Natural killer cell treated with Interleukin-12 subunit alpha and Interleukin-12 subunit beta and Interleukin-15 and Interleukin-18, amount 100 ng/mL, for 72 hours (primary cell): ENCODE measurements at regions not wholly inside any gene's neighbourhood (a gene's known extent, or its start where the extent isn't known, plus 50 kb on each side); places are given as distances from the start of the nearest gene placed in this dataset.
"Not testable (repeated sequence)": the region's sequence is repeated elsewhere in the genome, so short reads cannot be mapped to it uniquely, and the experiment has no call there.

Source experiments
- ATAC-seq, 2 donors: fragments of 150-1000 bp; cut with Tn5 transposase in 1 of 2; sonication (Bioruptor Pico), chemical (Tn5 transposase) in 1 of 2; 2 replicates each; pipeline ENCODE4 v1.10.0; 2021
- DNase-seq: peaks from one replicate; pipeline ENCODE4 v3.0.0; 2022; ENCODE audit warnings: low spot score
- H3K27ac Mint-ChIP-seq, 2 donors: 1 replicate in 1 of 2; 2 replicates in 1 of 2; pipeline ENCODE4 v1.8.0; 2022; ENCODE audit warnings: mixed read lengths in 2 of 2, mild to moderate bottlenecking in 1 of 2, moderate library complexity in 1 of 2
- H3K27me3 Mint-ChIP-seq, 2 donors: 1 replicate in 1 of 2; 2 replicates in 1 of 2; pipeline ENCODE4 v1.8.0; 2022; ENCODE audit warnings: mixed read lengths in 2 of 2
- H3K36me3 Mint-ChIP-seq: one replicate; pipeline ENCODE4 v1.8.0; 2022; ENCODE audit warnings: mixed read lengths
- H3K4me1 Mint-ChIP-seq, 2 donors: 1 replicate in 1 of 2; 2 replicates in 1 of 2; pipeline ENCODE4 v1.8.0; 2022; ENCODE audit warnings: low read depth in 2 of 2, mixed read lengths in 2 of 2, mild to moderate bottlenecking in 1 of 2
- H3K4me3 Mint-ChIP-seq: one replicate; pipeline ENCODE4 v1.8.0; 2022; ENCODE audit warnings: mixed read lengths
- H3K9me3 Mint-ChIP-seq: 2 replicates; pipeline ENCODE4 v1.8.0; 2022; ENCODE audit warnings: mixed read lengths

GRCh38 chr7:97234494-97234893, 117.0 kb downstream of the SDHAF3 start:
- not testable (repeated sequence) for H3K4me1 Mint-ChIP-seq, ATAC-seq, H3K27me3 Mint-ChIP-seq

GRCh38 chr7:97246317-97246716, 128.8 kb downstream of the SDHAF3 start:
- ATAC-seq = no peak
- no peak overlapping the region for H3K4me3 Mint-ChIP-seq
- no peaks in the 10 kb centered on the region for H3K27me3 Mint-ChIP-seq
- no peaks in the 10 kb centered on the region for H3K4me1 Mint-ChIP-seq
- DNase-seq = no peak
- peaks cover 7% of the 10 kb centered on the region for H3K36me3 Mint-ChIP-seq
- H3K27ac Mint-ChIP-seq = no peak overlapping the region
- peaks cover 8% of the 10 kb centered on the region for H3K9me3 Mint-ChIP-seq

More at GRCh38 chr7:97234494-97234893, 117.0 kb downstream of the SDHAF3 start:
- Mint-ChIP-seq H3K9me3 (peaks cover 29% of the 10 kb centered on the region), H3K36me3 (peaks cover 30% of the 10 kb centered on the region)
- H3K4me3 Mint-ChIP-seq, DNase-seq, H3K27ac Mint-ChIP-seq: not testable (repeated sequence)

GRCh38 chr7:97258187-97258586, 140.7 kb downstream of the SDHAF3 start:
- not testable (repeated sequence) for H3K27me3 Mint-ChIP-seq, H3K9me3 Mint-ChIP-seq, H3K27ac Mint-ChIP-seq, ATAC-seq, DNase-seq, H3K4me3 Mint-ChIP-seq, H3K36me3 Mint-ChIP-seq, H3K4me1 Mint-ChIP-seq

- Mint-ChIP-seq H3K9me3 (peaks cover 10% of the 10 kb centered on the region), H3K27me3 (peaks cover 0 to 7% of the 10 kb centered on the region in 2 donors), H3K4me1 (no peaks in the 10 kb centered on the region), H3K4me3 (no peak overlapping the region), H3K36me3 (no peaks in the 10 kb centered on the region), H3K27ac (no peak overlapping the region)
- DNase-seq (no peak), ATAC-seq (no peak)
Measured at GRCh38 chr7:97269741-97270140, 152.2 kb downstream of the SDHAF3 start.

- no peak overlapping the region for H3K27ac Mint-ChIP-seq
- H3K4me3 Mint-ChIP-seq = no peak overlapping the region
- H3K4me1 Mint-ChIP-seq = no peaks in the 10 kb centered on the region
- peaks cover 0 to 8% of the 10 kb centered on the region in 2 donors for H3K27me3 Mint-ChIP-seq
- ATAC-seq (no peak), DNase-seq (no peak)
- H3K36me3 Mint-ChIP-seq = no peaks in the 10 kb centered on the region
- peaks cover 10% of the 10 kb centered on the region for H3K9me3 Mint-ChIP-seq
Measured at GRCh38 chr7:97270280-97270679, 152.8 kb downstream of the SDHAF3 start.

- no peaks in the 10 kb centered on the region for H3K36me3 Mint-ChIP-seq
- no peak overlapping the region for H3K4me3 Mint-ChIP-seq
- H3K27me3 Mint-ChIP-seq = peaks cover 0 to 13% of the 10 kb centered on the region in 2 donors
- no peak overlapping the region for H3K27ac Mint-ChIP-seq
- DNase-seq (no peak), ATAC-seq (no peak)
- no peaks in the 10 kb centered on the region for H3K4me1 Mint-ChIP-seq
- peaks cover 16% of the 10 kb centered on the region for H3K9me3 Mint-ChIP-seq
Measured at GRCh38 chr7:97271619-97272018, 154.1 kb downstream of the SDHAF3 start.

GRCh38 chr7:97272237-97272975, 154.9 kb downstream of the SDHAF3 start:
- H3K4me3 Mint-ChIP-seq = no peak overlapping the region
- DNase-seq (no peak), ATAC-seq (no peak)
- H3K27me3 Mint-ChIP-seq = peaks cover 0 to 13% of the 10 kb centered on the region in 2 donors
- peaks cover 16% of the 10 kb centered on the region for H3K9me3 Mint-ChIP-seq
- no peaks in the 10 kb centered on the region for H3K4me1 Mint-ChIP-seq
- no peaks in the 10 kb centered on the region for H3K36me3 Mint-ChIP-seq
- H3K27ac Mint-ChIP-seq = no peak overlapping the region

GRCh38 chr7:97275475-97275874, 158.0 kb downstream of the SDHAF3 start:
- Mint-ChIP-seq H3K27me3 (peaks cover 0 to 13% of the 10 kb centered on the region in 2 donors), H3K4me3 (no peak overlapping the region)

GRCh38 chr7:97280950-97281349, 163.5 kb downstream of the SDHAF3 start:
- no peak for ATAC-seq
- no peak for DNase-seq
- Mint-ChIP-seq H3K36me3 (no peaks in the 10 kb centered on the region), H3K27me3 (no peaks in the 10 kb centered on the region), H3K9me3 (peaks cover 7% of the 10 kb centered on the region), H3K4me1 (no peaks in the 10 kb centered on the region), H3K4me3 (no peak overlapping the region), H3K27ac (no peak overlapping the region)

More at GRCh38 chr7:97275475-97275874, 158.0 kb downstream of the SDHAF3 start:
- no peak overlapping the region for H3K27ac Mint-ChIP-seq
- no peak for DNase-seq
- no peaks in the 10 kb centered on the region for H3K36me3 Mint-ChIP-seq
- H3K4me1 Mint-ChIP-seq = no peaks in the 10 kb centered on the region
- no peak for ATAC-seq
- H3K9me3 Mint-ChIP-seq = peaks cover 15% of the 10 kb centered on the region

GRCh38 chr7:97285348-97285747, 167.8 kb downstream of the SDHAF3 start:
- H3K27me3 Mint-ChIP-seq = no peaks in the 10 kb centered on the region
- no peak overlapping the region for H3K27ac Mint-ChIP-seq
- no peaks in the 10 kb centered on the region for H3K36me3 Mint-ChIP-seq
- no peak for ATAC-seq
- no peak overlapping the region for H3K4me3 Mint-ChIP-seq
- DNase-seq = no peak
- H3K4me1 Mint-ChIP-seq = no peaks in the 10 kb centered on the region
- peaks cover 6% of the 10 kb centered on the region for H3K9me3 Mint-ChIP-seq

GRCh38 chr7:97293031-97293430, 175.5 kb downstream of the SDHAF3 start:
- H3K4me3 Mint-ChIP-seq = no peak overlapping the region
- no peaks in the 10 kb centered on the region for H3K27me3 Mint-ChIP-seq
- no peaks in the 10 kb centered on the region for H3K36me3 Mint-ChIP-seq
- H3K9me3 Mint-ChIP-seq = peaks cover 5% of the 10 kb centered on the region
- H3K4me1 Mint-ChIP-seq = no peaks in the 10 kb centered on the region
- ATAC-seq = no peak
- H3K27ac Mint-ChIP-seq = no peak overlapping the region
- DNase-seq = no peak

GRCh38 chr7:97298561-97298960, 181.1 kb downstream of the SDHAF3 start:
- ATAC-seq (no peak), DNase-seq (no peak)
- Mint-ChIP-seq H3K9me3 (peaks cover 3% of the 10 kb centered on the region), H3K27ac (no peak overlapping the region), H3K4me1 (no peaks in the 10 kb centered on the region), H3K4me3 (no peak overlapping the region), H3K36me3 (no peaks in the 10 kb centered on the region), H3K27me3 (peaks cover 0 to 6% of the 10 kb centered on the region in 2 donors)

GRCh38 chr7:97305589-97305988, 188.1 kb downstream of the SDHAF3 start:
- no peaks in the 10 kb centered on the region for H3K27me3 Mint-ChIP-seq
- no peak for ATAC-seq
- DNase-seq = no peak
- no peaks in the 10 kb centered on the region for H3K4me1 Mint-ChIP-seq
- no peak overlapping the region for H3K4me3 Mint-ChIP-seq
- no peak overlapping the region for H3K27ac Mint-ChIP-seq
- H3K36me3 Mint-ChIP-seq = no peaks in the 10 kb centered on the region
- peaks cover 10% of the 10 kb centered on the region for H3K9me3 Mint-ChIP-seq

GRCh38 chr7:97307521-97308108, 190.1 kb downstream of the SDHAF3 start:
- no peak overlapping the region for H3K27ac Mint-ChIP-seq
- no peak overlapping the region for H3K4me3 Mint-ChIP-seq
- no peak for DNase-seq
- no peaks in the 10 kb centered on the region for H3K36me3 Mint-ChIP-seq
- no peak for ATAC-seq
- no peaks in the 10 kb centered on the region for H3K4me1 Mint-ChIP-seq
- H3K27me3 Mint-ChIP-seq = no peaks in the 10 kb centered on the region
- H3K9me3 Mint-ChIP-seq = peaks cover 18% of the 10 kb centered on the region
